ENCODE measurements at regions not wholly inside any gene's neighbourhood (a gene's known extent, or its start where the extent isn't known, plus 50 kb on each side); places are given as distances from the start of the nearest gene placed in this dataset.

DNA sequence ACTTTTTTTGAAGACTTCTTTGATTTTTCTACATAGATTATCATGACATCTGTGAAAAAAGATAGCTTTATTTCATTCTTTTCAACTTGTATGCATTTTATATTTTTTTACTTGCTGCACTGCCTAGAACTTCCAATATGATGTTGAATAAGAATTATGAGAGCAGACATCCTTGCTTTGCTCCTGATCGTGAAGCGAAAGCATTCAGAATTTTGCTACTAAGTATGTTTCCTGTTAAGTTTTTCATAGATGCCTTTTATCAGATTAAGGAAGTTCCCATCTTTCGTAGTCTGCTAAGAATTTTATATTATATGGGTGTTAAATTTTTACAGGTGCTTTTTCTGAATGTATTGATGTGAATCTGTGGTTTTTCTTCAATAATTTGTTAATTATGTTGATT is 163.4 kb upstream of the GADL1 start:
- H3K27me3 Mint-ChIP-seq, result no peaks in the 10 kb centered on the region
- H3K4me3 Mint-ChIP-seq, result no peak overlapping the region
- H3K27ac Mint-ChIP-seq, result no peak overlapping the region
- intact Hi-C loops (cut with micrococcal nuclease), result no loop called here
- peaks cover 2% of the 10 kb centered on the region for H3K36me3 Mint-ChIP-seq (ENCODE audit: low read depth)
- ChIA-PET POLR2A (no interaction called here), CTCF (no interaction called here)
- TF ChIP-seq, protein P1, sequence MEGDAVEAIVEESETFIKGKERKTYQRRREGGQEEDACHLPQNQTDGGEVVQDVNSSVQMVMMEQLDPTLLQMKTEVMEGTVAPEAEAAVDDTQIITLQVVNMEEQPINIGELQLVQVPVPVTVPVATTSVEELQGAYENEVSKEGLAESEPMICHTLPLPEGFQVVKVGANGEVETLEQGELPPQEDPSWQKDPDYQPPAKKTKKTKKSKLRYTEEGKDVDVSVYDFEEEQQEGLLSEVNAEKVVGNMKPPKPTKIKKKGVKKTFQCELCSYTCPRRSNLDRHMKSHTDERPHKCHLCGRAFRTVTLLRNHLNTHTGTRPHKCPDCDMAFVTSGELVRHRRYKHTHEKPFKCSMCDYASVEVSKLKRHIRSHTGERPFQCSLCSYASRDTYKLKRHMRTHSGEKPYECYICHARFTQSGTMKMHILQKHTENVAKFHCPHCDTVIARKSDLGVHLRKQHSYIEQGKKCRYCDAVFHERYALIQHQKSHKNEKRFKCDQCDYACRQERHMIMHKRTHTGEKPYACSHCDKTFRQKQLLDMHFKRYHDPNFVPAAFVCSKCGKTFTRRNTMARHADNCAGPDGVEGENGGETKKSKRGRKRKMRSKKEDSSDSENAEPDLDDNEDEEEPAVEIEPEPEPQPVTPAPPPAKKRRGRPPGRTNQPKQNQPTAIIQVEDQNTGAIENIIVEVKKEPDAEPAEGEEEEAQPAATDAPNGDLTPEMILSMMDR (IDR thresholded peaks at IDR 0.05), result no peak
- no peak for ATAC-seq
- H3K4me1 Mint-ChIP-seq (ENCODE audit: low read depth), result no peaks in the 10 kb centered on the region
- no peak for DNase-seq
- peaks cover 5% of the 10 kb centered on the region for H3K9me3 Mint-ChIP-seq

GRCh38 chr3:31064021-31064420 is 169.6 kb upstream of the GADL1 start:
- Mint-ChIP-seq H3K27me3 (no peaks in the 10 kb centered on the region), H3K4me3 (no peak overlapping the region), H3K36me3 (ENCODE audit: low read depth) (peaks cover 2% of the 10 kb centered on the region), H3K4me1 (ENCODE audit: low read depth) (no peaks in the 10 kb centered on the region), H3K9me3 (peaks cover 5% of the 10 kb centered on the region), H3K27ac (no peak overlapping the region)
- DNase-seq (no peak), ATAC-seq (no peak)
- ChIA-PET CTCF (interaction anchor here (0.8 kb wide), 1 partner anchor 9 kb away, joined by 3 read pairs; no protein-coding TSS in a partner anchor), POLR2A (no interaction called here)
- intact Hi-C loops (cut with micrococcal nuclease), result no loop called here
- TF ChIP-seq, protein P1 (IDR thresholded peaks at IDR 0.05), result no peak

GRCh38 chr3:31065765-31066164 is 171.3 kb upstream of the GADL1 start:
- no peak overlapping the region for H3K4me3 Mint-ChIP-seq
- DNase-seq (no peak), ATAC-seq (no peak)
- TF ChIP-seq, protein P1 (IDR thresholded peaks at IDR 0.05), result no peak
- ChIA-PET POLR2A (no interaction called here), CTCF (no interaction called here)
- intact Hi-C loops (cut with micrococcal nuclease), result no loop called here
- H3K36me3 Mint-ChIP-seq (ENCODE audit: low read depth), result no peaks in the 10 kb centered on the region
- no peak overlapping the region for H3K27ac Mint-ChIP-seq
- no peaks in the 10 kb centered on the region for H3K27me3 Mint-ChIP-seq
- no peaks in the 10 kb centered on the region for H3K9me3 Mint-ChIP-seq
- H3K4me1 Mint-ChIP-seq (ENCODE audit: low read depth), result no peaks in the 10 kb centered on the region

GRCh38 chr3:31067004-31067403 is 172.5 kb upstream of the GADL1 start:
- intact Hi-C loops (cut with micrococcal nuclease), result no loop called here
- ChIA-PET POLR2A (no interaction called here), CTCF (no interaction called here)
- TF ChIP-seq, protein P1 (IDR thresholded peaks at IDR 0.05), result no peak
- DNase-seq, result no peak
- no peaks in the 10 kb centered on the region for H3K4me1 Mint-ChIP-seq (ENCODE audit: low read depth)
- H3K9me3 Mint-ChIP-seq, result peaks cover 3% of the 10 kb centered on the region
- H3K27ac Mint-ChIP-seq, result no peak overlapping the region
- ATAC-seq, result no peak
- H3K27me3 Mint-ChIP-seq, result no peaks in the 10 kb centered on the region
- H3K36me3 Mint-ChIP-seq (ENCODE audit: low read depth), result no peaks in the 10 kb centered on the region
- H3K4me3 Mint-ChIP-seq, result no peak overlapping the region

DNA sequence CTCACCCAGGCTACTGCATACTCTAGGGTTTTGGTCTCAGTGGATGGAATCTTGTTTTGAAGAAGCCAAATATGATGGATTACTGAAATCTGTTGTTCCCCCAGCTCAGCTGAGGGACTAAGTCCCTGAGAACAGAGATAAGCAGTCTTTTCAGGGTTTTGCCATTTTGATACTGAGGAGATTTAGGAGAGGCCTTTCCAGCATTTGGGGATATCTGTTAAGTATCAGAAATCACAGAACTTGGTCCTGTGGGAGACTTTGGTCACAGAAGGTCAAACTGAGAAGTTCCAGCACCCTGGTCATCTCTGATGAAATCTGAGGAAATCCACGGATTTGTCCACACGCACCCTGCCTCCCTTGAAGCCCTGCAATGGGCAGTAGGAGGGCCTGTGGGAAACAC is 181.0 kb upstream of the GADL1 start:
- no peak for DNase-seq
- intact Hi-C loops (cut with micrococcal nuclease), result no loop called here
- TF ChIP-seq, protein P1 (IDR thresholded peaks at IDR 0.05), result no peak
- H3K36me3 Mint-ChIP-seq (ENCODE audit: low read depth), result no peaks in the 10 kb centered on the region
- no peak overlapping the region for H3K4me3 Mint-ChIP-seq
- ATAC-seq, result no peak
- POLR2A ChIA-PET, result no interaction called here
- CTCF ChIA-PET, result interaction anchor here (0.6 to 2.1 kb wide), 2 partner anchors 21 to 56 kb away, joined by 3 to 7 read pairs; no protein-coding TSS in a partner anchor
- H3K9me3 Mint-ChIP-seq, result peaks cover 10% of the 10 kb centered on the region
- no peak overlapping the region for H3K27ac Mint-ChIP-seq
- H3K4me1 Mint-ChIP-seq (ENCODE audit: low read depth), result peaks cover 14% of the 10 kb centered on the region
- no peaks in the 10 kb centered on the region for H3K27me3 Mint-ChIP-seq
